HCT116 (cell line): ENCODE measurements at regions not wholly inside any gene's neighbourhood (a gene's known extent, or its start where the extent isn't known, plus 50 kb on each side); places are given as distances from the start of the nearest gene placed in this dataset.

ENCODE experiments used
- ATAC-seq: fragments of 200-7000 bp; cut with Tn5 transposase; 2 replicates; pipeline ENCODE4 v1.9.1; 2020; ENCODE audit warnings: mild to moderate bottlenecking, moderate library complexity
- BruUV-seq: library from RNA; stranded (reverse); fragments of 400-500 nt; replicated peaks from 2 replicates; lab custom pipeline; 2021; lab: Mats Ljungman, UMichigan
- CTCF ChIA-PET: fragments of 300-600 bp; sonication (Branson Sonifier 250); formaldehyde crosslinking; loops from one replicate; lab custom pipeline; 2021; ENCODE audit warnings: antibody characterized with exemption; lab: Charles Lee
- POLR2A ChIA-PET: fragments of 300-600, 350-600 bp; sonication (Branson Sonifier 250); formaldehyde crosslinking; loops from one replicate; lab custom pipeline; 2021; ENCODE audit warnings: antibody characterized with exemption; lab: Charles Lee
- RAD21 ChIA-PET, 2 experiments: fragments of 300-600 bp; sonication (Branson Sonifier 250); formaldehyde crosslinking; loops; one replicate each; lab custom pipeline; 2023; ENCODE audit warnings: low total read pairs in 2 of 2; ENCODE audit not compliant: uncharacterized antibody in 2 of 2, unreplicated experiment in 2 of 2, low non-redundant PET in 1 of 2; lab: Charles Lee
- DNase-seq: peaks from one replicate; pipeline ENCODE4 v3.0.0-alpha.2; 2010; ENCODE audit warnings: low read depth, low spot score
- H2AFZ ChIP-seq: fragments of 200-600 bp; shearing (Covaris generic), sonication (generic); 2 replicates; pipeline ENCODE4 v1.6.1; 2017; ENCODE audit warnings: low read depth, mixed run types, mixed read lengths, antibody characterized with exemption, low read length; ENCODE audit not compliant: poor library complexity, severe bottlenecking
- H3K27ac ChIP-seq: 2 replicates; pipeline ENCODE4 v1.5.1; 2012; ENCODE audit warnings: low read depth, low read length
- H3K27me3 ChIP-seq: fragments of 200-600 bp; sonication (generic); 2 replicates; pipeline ENCODE4 v1.6.1; 2016; ENCODE audit warnings: mixed run types, low read length, mixed read lengths; ENCODE audit not compliant: insufficient read depth
- H3K36me3 ChIP-seq, 2 experiments: fragments of 200-500 bp in 1 of 2; fragments of 200-600 bp in 1 of 2; sonication (Bioruptor generic) in 1 of 2; sonication (generic) in 1 of 2; 2 replicates each; pipeline versions ENCODE4 v1.5.1 to v1.6.1; 2014 to 2016; ENCODE audit warnings: low read length in 2 of 2, inconsistent platforms in 1 of 2, mixed read lengths in 1 of 2, mixed run types in 1 of 2; ENCODE audit not compliant: insufficient read depth in 2 of 2, control insufficient read depth in 1 of 2
- H3K4me1 ChIP-seq, 2 experiments: fragments of 200-600 bp in 1 of 2; sonication (generic) in 1 of 2; 2 replicates each; pipeline versions ENCODE4 v1.5.1 to v1.6.1; 2012 to 2017; ENCODE audit warnings: low read length in 2 of 2, inconsistent platforms in 1 of 2, mild to moderate bottlenecking in 1 of 2, mixed read lengths in 1 of 2, mixed run types in 1 of 2, moderate library complexity in 1 of 2; ENCODE audit not compliant: insufficient read depth in 2 of 2, control insufficient read depth in 1 of 2
- H3K4me2 ChIP-seq: fragments of 200-600 bp; sonication (generic); 2 replicates; pipeline ENCODE4 v1.6.1; 2017; ENCODE audit warnings: mixed run types, low read length, mixed read lengths
- H3K4me3 ChIP-seq, 2 experiments: fragments of 200-600 bp in 1 of 2; sonication (generic) in 1 of 2; replicated peaks in 1 of 2; 2 replicates each; pipeline ENCODE4 v1.5.1; 2011 to 2016; ENCODE audit warnings: low read length in 2 of 2, control low read depth in 1 of 2, low read depth in 1 of 2, mild to moderate bottlenecking in 1 of 2, mixed read lengths in 1 of 2, mixed run types in 1 of 2
- H3K79me2 ChIP-seq: fragments of 200-600 bp; sonication (generic); 2 replicates; pipeline ENCODE4 v1.6.1; 2017; ENCODE audit warnings: mild to moderate bottlenecking, mixed run types, low read length, moderate library complexity, mixed read lengths; ENCODE audit not compliant: insufficient read depth
- H3K9ac ChIP-seq: fragments of 200-600 bp; sonication (generic); 2 replicates; pipeline ENCODE4 v1.6.1; 2016; ENCODE audit warnings: low read length, mixed read lengths
- H3K9me2 ChIP-seq: fragments of 200-600 bp; sonication (generic), shearing (Covaris generic); 2 replicates; pipeline ENCODE4 v1.6.1; 2017; ENCODE audit warnings: mixed run types, mild to moderate bottlenecking, moderate library complexity; ENCODE audit not compliant: insufficient read depth
- H3K9me3 ChIP-seq, 2 experiments: fragments of 200-500 bp in 1 of 2; fragments of 200-600 bp in 1 of 2; sonication (Bioruptor generic) in 1 of 2; sonication (generic) in 1 of 2; 2 replicates each; pipeline ENCODE4 v1.6.1; 2014 to 2017; ENCODE audit warnings: low read length in 2 of 2, mixed read lengths in 2 of 2, inconsistent platforms in 1 of 2, low read depth in 1 of 2, mild to moderate bottlenecking in 1 of 2, mixed run types in 1 of 2, moderate library complexity in 1 of 2; ENCODE audit not compliant: control insufficient read depth in 1 of 2, insufficient read depth in 1 of 2
- H4K20me1 ChIP-seq: fragments of 200-600 bp; sonication (generic), shearing (Covaris generic); 2 replicates; pipeline ENCODE4 v1.6.1; 2017; ENCODE audit warnings: mixed run types, mild to moderate bottlenecking, moderate library complexity; ENCODE audit not compliant: insufficient read depth
- ATF3 ChIP-seq: IDR thresholded peaks from 2 replicates; pipeline ENCODE4 v1.6.1; 2012
- CEBPB ChIP-seq: IDR thresholded peaks from 2 replicates; pipeline ENCODE4 v1.6.1; 2012; ENCODE audit warnings: low read depth
- ELF1 ChIP-seq: IDR thresholded peaks from 2 replicates; pipeline ENCODE4 v1.6.1; 2012; ENCODE audit warnings: low read depth, borderline replicate concordance
- EZH2phosphoT487 ChIP-seq: fragments of 200-600 bp; IDR thresholded peaks from 2 replicates; pipeline ENCODE4 v1.6.1; 2018; ENCODE audit warnings: antibody characterized with exemption, borderline replicate concordance
- FOSL1 ChIP-seq: IDR thresholded peaks from 2 replicates; pipeline ENCODE4 v1.6.1; 2012; ENCODE audit warnings: low read depth
- MAX ChIP-seq: IDR thresholded peaks from 2 replicates; pipeline ENCODE4 v1.6.1; 2012
- RAD21 ChIP-seq: IDR thresholded peaks from 2 replicates; pipeline ENCODE4 v1.6.1; 2012; ENCODE audit warnings: low read depth, mild to moderate bottlenecking
- YY1 ChIP-seq: IDR thresholded peaks from 2 replicates; pipeline ENCODE4 v1.6.1; 2011; ENCODE audit warnings: low read length, low read depth, moderate library complexity, mild to moderate bottlenecking; ENCODE audit not compliant: insufficient replicate concordance; ENCODE audit errors: extremely low read depth
- ZBTB33 ChIP-seq: IDR thresholded peaks from 2 replicates; pipeline ENCODE4 v1.6.1; 2011; ENCODE audit warnings: mild to moderate bottlenecking, low read length, moderate library complexity; ENCODE audit not compliant: insufficient replicate concordance; ENCODE audit errors: extremely low read depth
- ZNF274 ChIP-seq: fragments of 200-500 bp; sonication (Bioruptor generic); IDR thresholded peaks from 2 replicates; pipeline ENCODE4 v1.6.1; 2014; ENCODE audit warnings: mild to moderate bottlenecking, low read depth, low read length, inconsistent platforms
- intact Hi-C: fragments of 100-400 bp; cut with micrococcal nuclease; formaldehyde crosslinking; loops from 2 replicates; pipeline ENCODE4 v1.10.0; 2022

GRCh38 chr3:139159356-139159755 is 114.7 kb upstream of the PRR23C start:
- POLR2A ChIA-PET = no interaction called here
- CTCF ChIA-PET = no interaction called here
- DNase-seq (no peak), ATAC-seq (no peak)
- Histone ChIP-seq H3K9me3 (no peaks in the 10 kb centered on the region), H3K4me3 (no peak overlapping the region), H3K27me3 (no peaks in the 10 kb centered on the region), H3K9ac (no peak overlapping the region), H3K4me2 (no peak overlapping the region), H3K36me3 (no peaks in the 10 kb centered on the region), H3K27ac (no peak overlapping the region), H2AFZ (no peak overlapping the region), H3K4me1 (no peaks in the 10 kb centered on the region; a peak in 1 of 4 replicates), H3K79me2 (no peaks in the 10 kb centered on the region), H3K9me2 (no peaks in the 10 kb centered on the region), H4K20me1 (no peaks in the 10 kb centered on the region)
- BruUV-seq = no TSS peak
- RAD21 ChIA-PET = no interaction called here
- intact Hi-C loops = no loop called here
- TF ChIP-seq RAD21 = no peak
- no peak for TF ChIP-seq YY1

GRCh38 chr3:139173372-139174108 is 128.8 kb upstream of the PRR23C start:
- Histone ChIP-seq H3K9me3 (no peaks in the 10 kb centered on the region), H3K27ac (no peak overlapping the region), H3K36me3 (no peaks in the 10 kb centered on the region), H2AFZ (no peak overlapping the region), H3K9ac (no peak overlapping the region), H3K27me3 (no peaks in the 10 kb centered on the region), H4K20me1 (no peaks in the 10 kb centered on the region), H3K4me3 (no peak overlapping the region), H3K4me1 (no peaks in the 10 kb centered on the region), H3K4me2 (no peak overlapping the region), H3K79me2 (no peaks in the 10 kb centered on the region), H3K9me2 (no peaks in the 10 kb centered on the region)
- ChIA-PET RAD21 (no interaction called here), CTCF (no interaction called here)
- no TSS peak for BruUV-seq
- DNase-seq = no peak
- ATAC-seq = no peak
- intact Hi-C loops = no loop called here
- no peak for TF ChIP-seq ZBTB33
- no peak for TF ChIP-seq ELF1
- TF ChIP-seq MAX = no peak
- TF ChIP-seq YY1 = no peak
- TF ChIP-seq ZNF274 = no peak
- no peak for TF ChIP-seq EZH2phosphoT487
- no peak for TF ChIP-seq CEBPB
- no peak for TF ChIP-seq ATF3
- TF ChIP-seq FOSL1 = no peak
- TF ChIP-seq, all 23 proteins: peak for 0
- POLR2A ChIA-PET = no interaction called here
